ENCODE measurements at regions not wholly inside any gene's neighbourhood (a gene's known extent, or its start where the extent isn't known, plus 50 kb on each side); places are given as distances from the start of the nearest gene placed in this dataset.

DNA sequence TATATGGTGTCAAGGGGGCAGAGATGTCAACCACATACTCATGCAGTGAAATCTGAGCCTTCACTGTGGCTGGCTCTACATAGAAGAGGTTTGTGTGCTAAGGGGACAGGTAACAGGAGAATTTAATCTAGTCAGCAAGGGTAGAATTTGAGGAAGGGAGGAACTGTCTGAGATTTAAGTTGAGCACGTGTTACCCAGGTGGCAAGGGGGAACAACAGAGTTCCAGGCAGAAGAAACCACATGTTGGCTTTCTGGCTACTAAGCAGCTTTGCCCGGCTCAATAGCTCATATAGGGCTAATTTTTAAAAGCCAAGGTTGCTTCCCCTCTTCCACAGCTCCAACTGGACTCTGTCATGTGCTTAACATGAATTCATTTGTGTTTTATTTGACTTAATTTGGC, 397.6 kb downstream of the EDEM1 start:
- TF ChIP-seq, protein P1, sequence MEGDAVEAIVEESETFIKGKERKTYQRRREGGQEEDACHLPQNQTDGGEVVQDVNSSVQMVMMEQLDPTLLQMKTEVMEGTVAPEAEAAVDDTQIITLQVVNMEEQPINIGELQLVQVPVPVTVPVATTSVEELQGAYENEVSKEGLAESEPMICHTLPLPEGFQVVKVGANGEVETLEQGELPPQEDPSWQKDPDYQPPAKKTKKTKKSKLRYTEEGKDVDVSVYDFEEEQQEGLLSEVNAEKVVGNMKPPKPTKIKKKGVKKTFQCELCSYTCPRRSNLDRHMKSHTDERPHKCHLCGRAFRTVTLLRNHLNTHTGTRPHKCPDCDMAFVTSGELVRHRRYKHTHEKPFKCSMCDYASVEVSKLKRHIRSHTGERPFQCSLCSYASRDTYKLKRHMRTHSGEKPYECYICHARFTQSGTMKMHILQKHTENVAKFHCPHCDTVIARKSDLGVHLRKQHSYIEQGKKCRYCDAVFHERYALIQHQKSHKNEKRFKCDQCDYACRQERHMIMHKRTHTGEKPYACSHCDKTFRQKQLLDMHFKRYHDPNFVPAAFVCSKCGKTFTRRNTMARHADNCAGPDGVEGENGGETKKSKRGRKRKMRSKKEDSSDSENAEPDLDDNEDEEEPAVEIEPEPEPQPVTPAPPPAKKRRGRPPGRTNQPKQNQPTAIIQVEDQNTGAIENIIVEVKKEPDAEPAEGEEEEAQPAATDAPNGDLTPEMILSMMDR (IDR thresholded peaks at IDR 0.05; ENCODE audit: borderline replicate concordance, extremely low read depth, low read length, poor library complexity, severe bottlenecking): no peak
- no peak for TF ChIP-seq EZH2 (IDR thresholded peaks at IDR 0.05; ENCODE audit: borderline replicate concordance, low read depth, low read length, severe bottlenecking)

Measured in DND-41 (cell line).